OCI-LY3 (cell line): ENCODE measurements at regions not wholly inside any gene's neighbourhood (a gene's known extent, or its start where the extent isn't known, plus 50 kb on each side); places are given as distances from the start of the nearest gene placed in this dataset.

Source experiments
- H2AFZ ChIP-seq: fragments of 200-600, 300-600 bp; shearing (Covaris generic); 2 replicates; pipeline ENCODE4 v1.6.0; 2014; ENCODE audit warnings: antibody characterized with exemption, low read depth, low read length
- H3K27ac ChIP-seq: fragments of 200-600, 300-600 bp; sonication (generic); 2 replicates; pipeline ENCODE4 v1.5.1; 2014; ENCODE audit warnings: mild to moderate bottlenecking, low read length, moderate library complexity, mixed read lengths
- H3K27me3 ChIP-seq: fragments of 200-600, 300-600 bp; sonication (generic); 2 replicates; pipeline ENCODE4 v1.6.1; 2014; ENCODE audit warnings: low read depth, low read length, mixed read lengths
- H3K36me3 ChIP-seq: fragments of 200-600, 300-600 bp; sonication (generic); replicated peaks from 2 replicates; pipeline ENCODE3; 2014; ENCODE audit warnings: low read depth, low read length, mixed read lengths
- H3K4me1 ChIP-seq: fragments of 300-600, 200-600 bp; sonication (generic); 2 replicates; pipeline ENCODE4 v1.6.1; 2014; ENCODE audit warnings: low read length, mixed read lengths
- H3K4me2 ChIP-seq: fragments of 200-600, 300-600 bp; sonication (generic); 2 replicates; pipeline ENCODE4 v1.6.1; 2014; ENCODE audit warnings: low read length, mixed read lengths
- H3K4me3 ChIP-seq: fragments of 300-600, 200-600 bp; sonication (generic); 2 replicates; pipeline ENCODE4 v1.5.1; 2014; ENCODE audit warnings: antibody characterized with exemption, mild to moderate bottlenecking, low read length, moderate library complexity
- H3K79me2 ChIP-seq: fragments of 300-600, 200-600 bp; shearing (Covaris generic); 2 replicates; pipeline ENCODE4 v1.6.1; 2014; ENCODE audit warnings: mild to moderate bottlenecking, low read length, mixed read lengths
- H3K9ac ChIP-seq: fragments of 300-600, 200-600 bp; shearing (Covaris generic); 2 replicates; pipeline ENCODE4 v1.6.0; 2014; ENCODE audit warnings: mild to moderate bottlenecking, low read length, moderate library complexity
- H3K9me3 ChIP-seq: fragments of 200-600, 300-600 bp; shearing (Covaris generic); 2 replicates; pipeline ENCODE4 v1.6.1; 2014; ENCODE audit warnings: low read length, mixed read lengths; ENCODE audit not compliant: insufficient read depth
- H4K20me1 ChIP-seq: fragments of 200-600, 300-600 bp; sonication (generic); 2 replicates; pipeline ENCODE4 v1.6.1; 2016; ENCODE audit warnings: low read length, mixed read lengths; ENCODE audit not compliant: insufficient read depth
- EZH2phosphoT487 ChIP-seq: fragments of 200-600 bp; shearing (Covaris generic); IDR thresholded peaks from 2 replicates; pipeline ENCODE4 v1.6.1; 2018; ENCODE audit warnings: antibody characterized with exemption, mixed run types, low read depth
- TF ChIP-seq, protein P1 (sequence below): fragments of 200-600, 300-600 bp; sonication (generic); IDR thresholded peaks from 2 replicates; pipeline ENCODE4 v1.5.1; 2014; ENCODE audit warnings: antibody characterized with exemption, low read length, low read depth

DNA sequence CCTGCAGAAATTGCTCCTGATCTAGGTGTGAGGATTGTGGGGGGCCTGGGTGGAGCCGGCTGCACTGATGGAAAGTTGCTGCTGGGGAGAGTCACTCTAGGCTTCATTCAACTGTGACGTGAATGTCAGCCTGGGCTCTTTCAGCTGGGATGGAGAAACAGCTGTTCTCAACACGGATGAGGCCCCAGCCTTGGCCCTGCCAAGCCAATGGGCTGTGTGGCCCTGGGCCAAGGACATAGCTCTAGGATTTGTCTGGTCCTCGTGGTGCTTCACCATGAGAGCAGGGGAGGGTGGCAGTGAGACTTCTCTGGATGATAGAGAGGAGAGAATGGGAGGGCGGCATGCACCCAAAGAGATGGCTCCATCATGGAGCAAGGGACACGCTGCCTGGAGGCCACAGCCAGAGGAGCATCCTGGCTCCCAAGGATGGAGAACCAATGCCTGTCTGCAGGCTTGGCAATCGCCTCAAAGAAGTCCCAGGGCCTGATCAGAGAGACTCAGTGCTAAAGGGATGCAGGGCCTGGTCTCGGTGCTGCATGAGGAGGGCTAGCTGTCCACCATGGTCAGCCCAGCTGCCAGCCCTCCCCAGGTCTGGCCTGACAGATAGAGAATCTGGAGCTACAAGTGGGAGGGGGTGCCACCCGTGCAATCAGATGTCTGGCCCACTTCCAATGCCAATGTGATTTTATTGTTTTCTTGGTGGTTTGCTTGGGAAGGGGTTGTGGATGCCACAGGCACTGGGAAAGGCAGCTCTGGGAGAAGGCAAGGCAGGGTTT, 141.0 kb downstream of the GADD45G start:
- no peak overlapping the region for H3K9ac ChIP-seq
- no peaks in the 10 kb centered on the region for H3K9me3 ChIP-seq
- no peak overlapping the region for H2AFZ ChIP-seq
- H4K20me1 ChIP-seq: no peaks in the 10 kb centered on the region
- H3K4me2 ChIP-seq: no peak overlapping the region
- no peaks in the 10 kb centered on the region for H3K79me2 ChIP-seq
- no peak overlapping the region for H3K4me3 ChIP-seq
- TF ChIP-seq, protein P1, sequence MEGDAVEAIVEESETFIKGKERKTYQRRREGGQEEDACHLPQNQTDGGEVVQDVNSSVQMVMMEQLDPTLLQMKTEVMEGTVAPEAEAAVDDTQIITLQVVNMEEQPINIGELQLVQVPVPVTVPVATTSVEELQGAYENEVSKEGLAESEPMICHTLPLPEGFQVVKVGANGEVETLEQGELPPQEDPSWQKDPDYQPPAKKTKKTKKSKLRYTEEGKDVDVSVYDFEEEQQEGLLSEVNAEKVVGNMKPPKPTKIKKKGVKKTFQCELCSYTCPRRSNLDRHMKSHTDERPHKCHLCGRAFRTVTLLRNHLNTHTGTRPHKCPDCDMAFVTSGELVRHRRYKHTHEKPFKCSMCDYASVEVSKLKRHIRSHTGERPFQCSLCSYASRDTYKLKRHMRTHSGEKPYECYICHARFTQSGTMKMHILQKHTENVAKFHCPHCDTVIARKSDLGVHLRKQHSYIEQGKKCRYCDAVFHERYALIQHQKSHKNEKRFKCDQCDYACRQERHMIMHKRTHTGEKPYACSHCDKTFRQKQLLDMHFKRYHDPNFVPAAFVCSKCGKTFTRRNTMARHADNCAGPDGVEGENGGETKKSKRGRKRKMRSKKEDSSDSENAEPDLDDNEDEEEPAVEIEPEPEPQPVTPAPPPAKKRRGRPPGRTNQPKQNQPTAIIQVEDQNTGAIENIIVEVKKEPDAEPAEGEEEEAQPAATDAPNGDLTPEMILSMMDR: no peak
- TF ChIP-seq EZH2phosphoT487: no peak
- peaks cover 32% of the 10 kb centered on the region for H3K4me1 ChIP-seq
- H3K36me3 ChIP-seq: no peaks in the 10 kb centered on the region
- H3K27me3 ChIP-seq: no peaks in the 10 kb centered on the region
- H3K27ac ChIP-seq: no peak overlapping the region

DNA sequence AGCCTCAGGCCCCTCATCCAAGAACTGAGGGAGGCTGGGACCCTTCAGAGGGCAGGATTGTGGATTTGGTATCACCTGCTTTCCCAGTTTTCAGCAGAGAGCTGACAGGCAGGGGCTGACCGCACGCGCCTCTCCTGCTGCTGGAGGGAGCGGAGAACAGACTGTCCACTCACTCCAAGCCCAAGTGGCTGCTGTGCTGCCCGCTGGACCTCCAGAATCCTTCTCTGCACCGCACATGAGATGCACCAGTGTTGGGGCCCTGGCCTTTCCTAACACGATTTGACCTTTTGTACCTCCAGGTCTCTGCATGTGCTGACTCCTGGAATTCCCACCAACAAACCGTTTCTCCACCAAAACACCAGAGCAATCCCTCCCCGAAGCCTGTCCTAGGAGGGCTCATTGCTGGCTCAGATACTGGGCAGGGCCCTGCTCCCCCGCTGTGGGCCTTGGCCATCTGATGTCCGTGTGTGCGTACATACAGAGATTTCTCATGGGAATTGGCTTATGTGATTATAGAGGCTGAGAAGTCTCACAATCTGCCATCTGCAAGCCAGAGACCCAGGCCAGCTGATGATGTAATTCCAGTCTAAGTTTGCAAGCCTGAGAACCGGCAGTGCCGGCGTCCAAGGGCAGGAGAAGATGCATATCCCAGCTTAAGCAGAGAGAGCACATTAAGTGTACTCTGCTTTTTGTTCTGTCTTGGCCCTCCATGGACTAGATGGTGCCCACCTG, 141.7 kb downstream of the GADD45G start:
- Histone ChIP-seq H3K79me2 (no peaks in the 10 kb centered on the region), H3K9ac (no peak overlapping the region), H3K27me3 (0 out of 2 replicates have a peak, but pooled peaks cover 3% of the 10 kb centered on the region), H3K4me2 (no peak overlapping the region), H3K27ac (no peak overlapping the region), H4K20me1 (no peaks in the 10 kb centered on the region), H3K4me3 (no peak overlapping the region), H3K4me1 (peaks cover 26% of the 10 kb centered on the region), H3K36me3 (no peaks in the 10 kb centered on the region), H3K9me3 (no peaks in the 10 kb centered on the region), H2AFZ (no peak overlapping the region)
- TF ChIP-seq, protein P1: no peak
- TF ChIP-seq EZH2phosphoT487: no peak

DNA sequence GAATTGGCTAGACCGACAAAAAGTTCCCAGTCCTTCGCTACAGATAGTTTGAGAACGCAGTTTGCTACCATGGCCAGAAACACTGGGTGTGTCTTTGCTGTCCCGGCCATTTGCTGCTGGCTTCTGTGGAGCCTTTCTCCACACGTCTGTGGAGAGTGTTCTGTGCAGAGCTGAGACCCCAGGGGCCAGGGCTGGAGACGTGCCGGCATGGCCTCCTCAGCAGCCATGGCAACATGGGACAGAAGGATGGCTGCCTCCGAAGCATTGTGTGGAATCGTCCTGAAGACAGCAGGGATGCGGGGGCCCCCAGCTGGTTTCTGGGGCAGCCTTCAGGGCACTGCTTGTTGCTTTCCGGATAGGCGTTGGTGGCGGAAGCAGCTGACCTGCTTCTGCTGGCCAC, 142.8 kb downstream of the GADD45G start:
- Histone ChIP-seq H3K4me2 (no peak overlapping the region), H4K20me1 (no peaks in the 10 kb centered on the region), H3K4me3 (no peak overlapping the region), H3K4me1 (peaks cover 20% of the 10 kb centered on the region), H2AFZ (no peak overlapping the region), H3K27me3 (0 out of 2 replicates have a peak, but pooled peaks cover 3% of the 10 kb centered on the region), H3K27ac (no peak overlapping the region), H3K9me3 (no peaks in the 10 kb centered on the region), H3K79me2 (no peaks in the 10 kb centered on the region), H3K9ac (no peak overlapping the region), H3K36me3 (no peaks in the 10 kb centered on the region)
- TF ChIP-seq, protein P1: no peak
- no peak for TF ChIP-seq EZH2phosphoT487

DNA sequence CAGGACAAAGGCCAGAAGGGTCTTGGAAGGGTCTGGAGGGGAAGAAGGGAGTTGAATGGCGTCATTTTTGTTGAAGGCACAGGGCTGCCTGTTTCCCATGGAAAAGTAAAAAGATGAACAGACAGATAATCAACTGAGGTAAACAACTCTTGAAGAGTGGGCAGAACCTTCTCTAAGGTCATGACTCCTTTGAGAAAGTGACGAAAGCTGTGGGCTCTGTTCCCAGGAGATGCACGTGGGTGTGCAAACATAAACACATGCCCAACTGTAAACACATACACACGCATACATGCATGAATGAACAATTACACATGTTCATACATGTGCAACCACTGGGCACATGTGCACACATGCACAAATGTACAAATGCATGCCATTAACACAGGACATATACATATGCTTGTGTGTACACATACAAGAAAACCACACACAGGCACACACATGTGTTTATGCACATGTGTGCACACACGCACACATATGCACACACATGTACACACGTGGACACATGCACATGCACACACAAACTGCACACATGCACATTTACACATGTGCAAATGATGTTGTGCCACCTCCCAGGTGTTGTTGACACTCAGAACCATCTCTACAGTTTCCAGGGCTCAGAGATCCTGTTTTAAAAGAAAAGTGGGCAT, 143.3 kb downstream of the GADD45G start:
- H3K9me3 ChIP-seq: no peaks in the 10 kb centered on the region
- H3K27ac ChIP-seq: no peak overlapping the region
- H2AFZ ChIP-seq: no peak overlapping the region
- no peak overlapping the region for H3K4me2 ChIP-seq
- TF ChIP-seq EZH2phosphoT487: no peak
- TF ChIP-seq, protein P1: no peak
- no peaks in the 10 kb centered on the region for H4K20me1 ChIP-seq
- peaks cover 17% of the 10 kb centered on the region for H3K4me1 ChIP-seq
- H3K9ac ChIP-seq: no peak overlapping the region
- H3K79me2 ChIP-seq: no peaks in the 10 kb centered on the region
- H3K27me3 ChIP-seq: 0 out of 2 replicates have a peak, but pooled peaks cover 3% of the 10 kb centered on the region
- H3K36me3 ChIP-seq: no peaks in the 10 kb centered on the region
- no peak overlapping the region for H3K4me3 ChIP-seq
